Muscle of leg (tissue), 3 donors: ENCODE measurements at regions not wholly inside any gene's neighbourhood (a gene's known extent, or its start where the extent isn't known, plus 50 kb on each side); places are given as distances from the start of the nearest gene placed in this dataset.
A peak's percentile ranks its signal among the peaks of the same experiment; 100 is the strongest.
"Not testable (repeated sequence)": the region's sequence is repeated elsewhere in the genome, so short reads cannot be mapped to it uniquely, and the experiment has no call there.

Experiments
- DNase-seq: peaks from one replicate; pipeline ENCODE4 v3.0.0; 2013
- H3K27ac ChIP-seq: one replicate; pipeline ENCODE4 v1.5.1; 2013; ENCODE audit warnings: mild to moderate bottlenecking, low read length, control low read depth
- H3K27me3 ChIP-seq: one replicate; pipeline ENCODE4 v1.6.1; 2013; ENCODE audit warnings: low read length; ENCODE audit not compliant: control insufficient read depth, insufficient read depth
- H3K36me3 ChIP-seq: one replicate; pipeline ENCODE4 v1.6.1; 2013; ENCODE audit warnings: low read length; ENCODE audit not compliant: control insufficient read depth, insufficient read depth
- H3K4me1 ChIP-seq: one replicate; pipeline ENCODE4 v1.6.1; 2013; ENCODE audit warnings: low read length; ENCODE audit not compliant: control insufficient read depth, insufficient read depth
- H3K4me3 ChIP-seq: one replicate; pipeline ENCODE4 v1.5.1; 2013; ENCODE audit warnings: low read length, control low read depth
- H3K9me3 ChIP-seq: replicated peaks from 2 replicates; pipeline ENCODE4 v1.6.1; 2013; ENCODE audit warnings: low read depth, low read length; ENCODE audit not compliant: control insufficient read depth
- WGBS: methylation state at CpG from one replicate; pipeline ENCODE4 v1.1.5; 2013; ENCODE audit warnings: missing lambda C conversion rate; ENCODE audit not compliant: insufficient coverage; 5-methylcytosine and 5-hydroxymethylcytosine counted together

- not testable (repeated sequence) for H3K4me3 ChIP-seq, H3K9me3 ChIP-seq, H3K4me1 ChIP-seq, H3K27ac ChIP-seq, H3K27me3 ChIP-seq, H3K36me3 ChIP-seq, DNase-seq
- 87% methylated on average over 11 of the region's 15 CpGs for WGBS
Measured at GRCh38 chr11:67797726-67798521, 123.5 kb upstream of the ALDH3B2 start.

GRCh38 chr11:67795746-67796145, 121.3 kb upstream of the ALDH3B2 start:
- Histone ChIP-seq H3K4me3 (no peak overlapping the region), H3K36me3 (no peaks in the 10 kb centered on the region), H3K4me1 (peaks cover 8% of the 10 kb centered on the region), H3K27ac (no peak overlapping the region), H3K9me3 (no peaks in the 10 kb centered on the region), H3K27me3 (no peaks in the 10 kb centered on the region)
- DNase-seq, result no peak
- 90% methylated on average over 7 of the region's 12 CpGs for WGBS

DNA sequence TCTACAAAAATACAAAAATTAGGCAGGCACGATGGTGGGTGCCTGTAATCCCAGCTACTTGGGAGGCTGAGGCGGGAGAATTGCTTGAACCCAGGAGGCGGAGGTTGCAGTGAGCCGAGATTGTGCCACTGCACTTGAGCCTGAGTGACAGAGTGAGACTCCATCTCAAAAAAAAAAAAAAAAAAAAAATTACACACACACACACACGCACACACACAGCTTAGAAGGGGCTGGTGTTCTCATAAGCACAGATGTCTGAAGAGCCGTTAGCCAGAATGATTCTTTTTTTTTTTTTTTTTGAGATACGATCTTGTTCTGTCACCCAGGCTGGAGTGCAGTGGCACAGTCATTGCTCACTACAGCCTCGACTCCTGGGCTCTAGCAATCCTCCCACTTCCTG, 119.3 kb upstream of the ALDH3B2 start:
- not testable (repeated sequence) for H3K4me3 ChIP-seq, H3K9me3 ChIP-seq, H3K27me3 ChIP-seq, H3K27ac ChIP-seq, H3K36me3 ChIP-seq, DNase-seq
- H3K4me1 ChIP-seq, result peaks cover 13% of the 10 kb centered on the region
- WGBS, result no CpG with 5 or more reads among the region's 8 CpGs

GRCh38 chr11:67792273-67792990, 118.0 kb upstream of the ALDH3B2 start:
- not testable (repeated sequence) for H3K9me3 ChIP-seq, H3K36me3 ChIP-seq, H3K27me3 ChIP-seq, H3K4me3 ChIP-seq
- DNase-seq, result peak; percentile 77
- Histone ChIP-seq H3K27ac (peak overlapping the region; percentile 75), H3K4me1 (peaks cover 13% of the 10 kb centered on the region)
- 8% methylated on average over 11 of the region's 26 CpGs for WGBS

GRCh38 chr11:67791598-67792170, 117.3 kb upstream of the ALDH3B2 start:
- not testable (repeated sequence) for H3K9me3 ChIP-seq, H3K27ac ChIP-seq, H3K36me3 ChIP-seq, H3K27me3 ChIP-seq, H3K4me3 ChIP-seq
- 48% methylated on average over 8 of the region's 11 CpGs for WGBS
- H3K4me1 ChIP-seq, result peaks cover 13% of the 10 kb centered on the region
- peak; percentile 30 for DNase-seq

DNA sequence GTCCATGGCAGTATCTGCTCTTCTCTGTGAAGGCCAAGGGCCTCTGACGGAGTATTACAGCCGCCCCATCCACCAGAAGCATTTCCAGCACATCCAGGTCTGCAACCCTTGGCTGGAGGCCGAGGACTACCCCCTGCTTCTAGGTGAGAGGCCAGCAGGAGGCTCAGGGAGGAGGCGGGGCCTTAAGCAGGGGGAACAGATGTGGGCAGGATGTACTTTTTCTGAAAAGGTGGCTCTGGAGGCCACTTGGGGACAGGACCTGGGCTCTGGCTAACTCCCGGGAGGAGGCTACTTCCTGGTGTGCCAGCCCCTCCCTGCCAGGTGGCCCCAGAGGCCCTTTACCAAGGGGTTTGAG, 113.9 kb upstream of the ALDH3B2 start:
- H3K27ac ChIP-seq, H3K36me3 ChIP-seq, H3K27me3 ChIP-seq, H3K4me3 ChIP-seq, H3K9me3 ChIP-seq, DNase-seq: not testable (repeated sequence)
- H3K4me1 ChIP-seq, result peaks cover 13% of the 10 kb centered on the region
- WGBS, result 58% methylated on average over 2 of the region's 5 CpGs

GRCh38 chr11:67787681-67788340, 113.4 kb upstream of the ALDH3B2 start:
- not testable (repeated sequence) for H3K9me3 ChIP-seq, H3K27ac ChIP-seq, H3K36me3 ChIP-seq, H3K27me3 ChIP-seq, DNase-seq, H3K4me3 ChIP-seq
- peaks cover 13% of the 10 kb centered on the region for H3K4me1 ChIP-seq
- WGBS, result 84% methylated on average over 12 of the region's 19 CpGs

- not testable (repeated sequence) for H3K9me3 ChIP-seq, H3K4me1 ChIP-seq
Measured at GRCh38 chr11:67781967-67782366, 107.5 kb upstream of the ALDH3B2 start.

DNA sequence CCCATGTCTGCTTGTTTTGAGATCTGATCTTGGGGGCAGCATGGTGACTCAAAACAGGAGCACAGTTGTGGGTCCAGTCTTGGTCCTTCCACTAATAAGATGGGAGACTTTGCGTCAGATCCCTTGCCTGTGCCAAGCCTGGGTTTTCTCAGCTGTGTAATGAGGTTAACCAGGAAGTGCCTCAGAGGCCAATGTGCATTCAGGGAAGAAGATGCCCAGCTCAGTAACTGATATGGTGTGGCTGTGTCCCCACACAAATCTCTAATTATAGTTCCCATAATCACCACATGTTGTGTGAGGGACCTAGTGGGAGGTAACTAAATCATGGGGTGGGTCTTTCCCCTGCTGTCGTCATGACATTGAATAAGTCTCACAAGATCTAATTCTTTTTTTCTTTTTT, 107.1 kb upstream of the ALDH3B2 start:
- not testable (repeated sequence) for H3K9me3 ChIP-seq
- WGBS, result 80% methylated on average over 1 of the region's 2 CpGs

More at GRCh38 chr11:67781967-67782366, 107.5 kb upstream of the ALDH3B2 start:
- not testable (repeated sequence) for H3K4me3 ChIP-seq, DNase-seq, H3K27me3 ChIP-seq, H3K36me3 ChIP-seq, H3K27ac ChIP-seq
- WGBS, result 93% methylated on average over 2 of the region's 2 CpGs

GRCh38 chr11:67780056-67780455, 105.6 kb upstream of the ALDH3B2 start:
- H3K27me3 ChIP-seq, result no peaks in the 10 kb centered on the region
- no peaks in the 10 kb centered on the region for H3K9me3 ChIP-seq
- 50% methylated on average over 2 of the region's 4 CpGs for WGBS
- no peaks in the 10 kb centered on the region for H3K36me3 ChIP-seq
- H3K4me3 ChIP-seq, result no peak overlapping the region
- no peak for DNase-seq
- H3K4me1 ChIP-seq, result no peaks in the 10 kb centered on the region
- H3K27ac ChIP-seq, result no peak overlapping the region

More for the DNA sequence above, 107.1 kb upstream of the ALDH3B2 start:
- H3K27me3 ChIP-seq, DNase-seq, H3K4me3 ChIP-seq, H3K36me3 ChIP-seq, H3K4me1 ChIP-seq, H3K27ac ChIP-seq: not testable (repeated sequence)
